Transverse colon (tissue), 3 donors: ENCODE measurements at regions not wholly inside any gene's neighbourhood (a gene's known extent, or its start where the extent isn't known, plus 50 kb on each side); places are given as distances from the start of the nearest gene placed in this dataset.

Experiments used
- POLR2A ChIP-seq: fragments of 450-650 bp; IDR thresholded peaks from one replicate; pipeline ENCODE4 v1.6.1; 2016; ENCODE audit warnings: antibody characterized with exemption, mild to moderate bottlenecking, moderate library complexity
- TF ChIP-seq, protein P1 (sequence below), 5 experiments: fragments of 200-600 bp in 3 of 5; fragments of 450-650 bp in 2 of 5; sonication (generic) in 3 of 5; IDR thresholded peaks; 1 replicate in 2 of 5; 2 replicates in 3 of 5; pipeline ENCODE4 v1.5.1; 2016 to 2017; ENCODE audit warnings: antibody characterized with exemption in 5 of 5, inconsistent platforms in 3 of 5, mild to moderate bottlenecking in 2 of 5, moderate library complexity in 1 of 5

GRCh38 chr10:22784668-22785067 is 70.3 kb upstream of the PIP4K2A start:
- TF ChIP-seq, protein P1, sequence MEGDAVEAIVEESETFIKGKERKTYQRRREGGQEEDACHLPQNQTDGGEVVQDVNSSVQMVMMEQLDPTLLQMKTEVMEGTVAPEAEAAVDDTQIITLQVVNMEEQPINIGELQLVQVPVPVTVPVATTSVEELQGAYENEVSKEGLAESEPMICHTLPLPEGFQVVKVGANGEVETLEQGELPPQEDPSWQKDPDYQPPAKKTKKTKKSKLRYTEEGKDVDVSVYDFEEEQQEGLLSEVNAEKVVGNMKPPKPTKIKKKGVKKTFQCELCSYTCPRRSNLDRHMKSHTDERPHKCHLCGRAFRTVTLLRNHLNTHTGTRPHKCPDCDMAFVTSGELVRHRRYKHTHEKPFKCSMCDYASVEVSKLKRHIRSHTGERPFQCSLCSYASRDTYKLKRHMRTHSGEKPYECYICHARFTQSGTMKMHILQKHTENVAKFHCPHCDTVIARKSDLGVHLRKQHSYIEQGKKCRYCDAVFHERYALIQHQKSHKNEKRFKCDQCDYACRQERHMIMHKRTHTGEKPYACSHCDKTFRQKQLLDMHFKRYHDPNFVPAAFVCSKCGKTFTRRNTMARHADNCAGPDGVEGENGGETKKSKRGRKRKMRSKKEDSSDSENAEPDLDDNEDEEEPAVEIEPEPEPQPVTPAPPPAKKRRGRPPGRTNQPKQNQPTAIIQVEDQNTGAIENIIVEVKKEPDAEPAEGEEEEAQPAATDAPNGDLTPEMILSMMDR (IDR thresholded peaks at IDR 0.05), result no peak
- TF ChIP-seq POLR2A, result no peak
